NCI-H2227 (cell line): ENCODE measurements at regions not wholly inside any gene's neighbourhood (a gene's known extent, or its start where the extent isn't known, plus 50 kb on each side); places are given as distances from the start of the nearest gene placed in this dataset.

ENCODE experiments used
- DNase-seq: peaks from one replicate; lab custom pipeline; 2025; ENCODE audit not compliant: unreplicated experiment; lab: John Stamatoyannopoulos, UW

DNA sequence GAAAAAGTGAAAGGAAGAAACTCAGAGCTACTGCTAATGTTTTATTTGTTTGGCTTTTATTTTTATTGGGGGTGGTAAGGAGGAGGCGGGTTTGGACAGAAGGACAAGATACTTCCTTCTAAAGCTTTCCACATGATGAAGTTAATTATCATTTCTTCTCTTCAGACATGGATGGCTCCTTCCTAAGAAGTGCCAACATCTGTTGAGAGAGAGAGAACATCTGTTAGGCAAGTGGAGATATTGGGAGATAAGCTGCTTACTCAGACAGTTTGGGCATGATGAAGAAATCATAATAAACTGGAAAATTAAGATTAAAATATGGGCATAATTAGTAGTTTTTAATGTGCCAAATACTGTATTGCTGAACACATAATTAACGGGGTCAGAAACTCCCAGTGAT is 535.7 kb upstream of the INTU start:
- DNase-seq = no peak

DNA sequence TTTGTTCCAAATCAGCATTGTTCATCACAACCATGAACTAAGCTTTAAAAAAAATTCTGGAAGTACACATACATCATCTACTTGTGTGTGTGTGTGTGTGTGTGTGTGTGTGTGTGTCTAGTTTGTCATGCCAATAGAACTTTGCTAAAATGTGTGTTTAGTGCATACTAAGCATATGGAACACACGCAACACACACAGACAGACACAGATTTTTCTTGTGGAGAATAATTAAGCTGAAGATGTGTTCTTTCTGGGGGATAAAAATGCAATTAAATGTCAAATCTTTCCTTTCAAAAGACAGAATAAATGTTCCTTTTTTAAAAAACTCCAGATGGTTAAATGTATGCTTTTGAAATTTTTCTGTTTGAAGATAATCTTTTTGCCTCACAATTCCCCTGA is 530.4 kb upstream of the INTU start:
- DNase-seq = no peak

DNA sequence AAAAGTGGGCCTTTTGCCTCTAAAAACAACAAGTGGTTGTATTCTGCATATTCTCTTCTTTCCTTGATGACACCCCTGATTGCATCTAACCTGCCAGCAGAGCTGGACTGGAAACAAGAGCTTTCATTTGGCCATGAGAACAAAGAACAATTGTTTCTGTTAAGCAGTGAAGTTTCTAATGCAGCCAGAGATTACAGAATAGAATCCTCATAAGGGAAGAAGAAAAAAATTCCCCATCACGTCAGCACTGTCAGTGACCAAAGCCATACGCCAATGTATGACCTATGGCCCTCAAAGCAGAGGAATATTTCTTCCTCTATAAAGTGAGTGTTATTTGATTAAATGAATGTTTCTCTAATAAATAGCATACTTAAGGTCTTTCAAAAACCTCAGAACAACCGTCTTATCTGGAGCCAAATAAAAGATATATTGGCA is 529.1 kb upstream of the INTU start:
- no peak for DNase-seq

DNA sequence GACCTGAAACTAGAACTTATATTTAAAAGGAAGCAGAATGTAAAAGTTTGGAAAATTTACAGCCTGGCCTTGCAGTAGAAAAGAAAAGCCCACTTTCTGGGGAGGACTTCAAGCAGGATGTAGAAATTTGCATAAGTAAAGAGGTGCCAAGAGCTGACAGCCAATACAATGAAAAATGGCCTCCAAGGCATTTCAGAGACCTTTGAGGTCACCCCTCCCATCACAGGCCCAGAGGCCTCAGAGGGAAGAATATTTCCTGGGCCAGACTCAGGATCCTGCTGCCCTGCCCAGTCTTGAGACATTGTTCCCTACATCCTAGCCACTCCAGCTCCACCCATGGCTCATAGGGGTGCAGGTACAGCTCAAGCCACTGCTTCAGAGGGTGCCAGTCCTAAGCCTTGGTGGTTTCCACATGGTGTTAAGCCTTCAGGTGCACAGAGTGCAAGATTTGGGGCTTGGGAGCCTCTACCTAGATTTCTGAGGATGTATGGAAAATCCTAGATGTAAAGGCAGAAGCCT is 518.9 kb upstream of the INTU start:
- DNase-seq = no peak

DNA sequence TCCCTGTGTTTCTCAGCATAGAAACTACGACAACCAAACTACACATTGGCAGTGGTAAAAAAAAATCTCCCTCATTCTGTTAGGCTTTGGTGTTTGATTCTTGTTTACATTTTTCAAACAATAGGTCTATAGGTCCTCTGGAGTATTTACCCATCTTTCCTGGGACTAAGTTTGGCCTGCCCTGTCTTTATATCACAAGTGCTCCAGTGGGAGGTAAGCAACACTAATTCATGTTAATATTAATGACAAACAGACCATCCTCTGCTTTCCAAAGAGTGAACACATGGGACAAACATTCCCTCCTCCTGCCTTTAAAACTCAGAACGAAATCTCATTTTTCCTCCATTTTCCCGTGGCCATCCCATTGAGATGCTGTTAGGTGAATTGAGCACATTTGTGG is 514.1 kb upstream of the INTU start:
- DNase-seq = no peak

DNA sequence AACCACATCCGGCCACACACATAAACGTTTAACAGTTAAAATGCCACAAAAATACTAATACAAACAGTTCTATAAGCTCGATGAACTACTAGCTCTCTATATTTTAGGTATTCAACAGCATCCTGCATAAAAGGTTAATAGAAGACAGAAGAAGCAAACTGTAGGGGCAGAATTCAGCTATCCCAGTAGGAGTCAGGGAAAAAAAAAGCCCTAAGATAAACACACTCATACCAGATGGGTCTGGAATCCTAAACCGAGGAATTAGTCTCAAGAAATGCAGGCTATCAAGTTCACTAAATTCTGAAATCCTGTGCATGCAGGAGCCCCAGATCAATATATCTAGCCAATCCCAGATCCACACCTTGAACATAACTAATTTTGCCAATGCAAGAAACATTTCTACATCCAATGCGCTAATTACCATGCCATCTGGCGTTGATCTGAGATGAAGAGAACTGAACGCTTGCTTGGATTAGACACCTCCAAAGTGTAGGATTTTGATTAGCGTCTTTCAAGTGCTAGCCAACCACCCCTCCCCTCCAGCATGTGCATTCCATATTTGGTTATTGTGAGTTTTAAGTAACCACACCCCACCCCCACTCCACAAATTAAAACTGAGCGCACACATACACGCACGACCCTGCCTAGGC is 512.2 kb upstream of the INTU start:
- no peak for DNase-seq

DNA sequence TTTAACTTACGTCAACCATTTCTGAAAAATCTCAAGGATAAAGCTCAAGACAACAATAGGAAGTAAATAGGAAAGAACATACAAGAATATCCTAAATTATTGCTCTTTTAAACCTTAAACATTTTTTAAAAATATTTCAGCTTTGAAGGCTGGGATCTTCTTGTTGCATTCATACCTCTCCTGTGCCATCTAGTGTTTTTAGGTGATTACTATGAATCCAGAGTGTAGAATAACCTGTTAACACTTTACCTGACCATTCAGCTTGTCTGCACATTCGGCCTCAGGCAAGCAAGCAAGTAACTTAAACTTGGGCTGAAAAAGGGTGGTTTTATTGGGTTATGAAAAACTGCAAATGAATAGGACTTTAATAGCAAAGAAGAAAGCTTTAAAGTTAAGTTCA is 507.8 kb upstream of the INTU start:
- DNase-seq = no peak

DNA sequence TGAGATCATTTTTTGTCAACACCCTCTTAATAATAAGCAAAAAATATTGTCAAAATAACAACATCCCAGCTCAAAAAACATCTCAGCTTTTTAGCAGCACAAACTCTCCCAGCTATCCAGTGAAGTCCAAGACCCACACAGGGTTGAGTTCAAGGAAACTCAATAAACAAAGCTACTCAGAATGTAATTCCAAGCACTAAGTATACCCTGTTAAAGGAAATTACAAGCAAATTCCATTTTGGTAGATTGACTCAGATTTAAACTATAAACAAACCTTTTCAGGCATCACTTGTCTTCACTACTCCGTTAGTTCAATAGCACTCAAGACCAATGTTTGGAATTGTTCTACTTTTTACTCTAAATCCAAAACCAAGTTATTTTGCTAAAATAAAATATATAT is 506.0 kb upstream of the INTU start:
- no peak for DNase-seq

DNA sequence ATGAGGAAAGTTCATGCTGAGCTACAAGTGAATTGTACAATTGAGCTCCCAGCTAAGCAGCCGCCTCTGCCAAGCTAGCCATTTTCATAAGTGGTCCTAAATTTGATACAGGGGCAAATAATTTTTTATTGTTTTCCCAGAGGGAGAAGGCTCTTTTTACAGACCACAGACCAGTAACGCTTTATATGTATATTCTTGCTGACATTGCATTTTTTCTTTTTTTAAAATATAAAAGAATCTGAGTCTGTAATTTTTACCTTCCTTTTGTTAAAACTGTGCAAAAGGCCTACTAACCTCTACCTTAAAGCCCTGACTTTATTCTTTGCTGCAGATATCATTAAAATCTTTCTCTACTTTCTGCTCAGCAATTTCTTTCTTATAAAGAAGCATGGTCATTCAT is 501.2 kb upstream of the INTU start:
- DNase-seq = no peak

DNA sequence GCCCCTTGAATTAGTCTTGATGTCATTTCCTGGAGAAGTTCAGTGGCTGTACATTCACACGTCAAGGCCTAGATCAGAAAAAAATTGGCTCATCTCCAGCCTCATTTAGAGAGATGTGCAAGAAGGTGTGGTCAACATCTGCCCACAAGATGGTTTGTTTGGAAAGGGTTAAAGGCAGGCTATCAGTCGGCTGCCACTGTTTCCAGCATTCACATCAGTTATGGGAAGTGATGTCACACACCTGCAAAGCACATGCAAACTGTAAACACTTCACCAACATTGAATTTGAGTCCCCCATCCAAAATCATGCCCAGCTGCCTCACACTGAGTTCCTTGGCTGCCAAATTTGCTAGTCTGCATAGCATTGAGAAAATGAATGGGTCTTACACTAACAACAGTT is 498.3 kb upstream of the INTU start:
- DNase-seq = no peak

DNA sequence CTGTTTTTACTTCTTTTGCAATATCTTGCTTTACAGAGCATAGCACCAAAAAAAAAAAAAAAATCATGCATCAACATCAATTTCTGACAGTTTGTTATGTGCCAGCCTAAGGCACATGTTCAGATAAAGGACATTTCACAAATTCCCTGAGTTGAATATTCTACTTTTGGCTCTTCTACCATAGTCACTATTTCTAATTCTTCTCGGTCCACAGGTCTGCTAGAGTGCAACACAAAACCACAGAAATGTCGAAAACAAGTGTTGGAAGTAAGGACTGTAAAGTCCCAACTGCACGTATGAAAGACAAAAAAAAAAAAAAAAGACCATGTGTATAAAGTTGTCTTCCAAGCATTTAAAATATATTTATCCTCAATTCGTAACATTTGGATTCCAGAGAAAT is 494.2 kb upstream of the INTU start:
- no peak for DNase-seq

DNA sequence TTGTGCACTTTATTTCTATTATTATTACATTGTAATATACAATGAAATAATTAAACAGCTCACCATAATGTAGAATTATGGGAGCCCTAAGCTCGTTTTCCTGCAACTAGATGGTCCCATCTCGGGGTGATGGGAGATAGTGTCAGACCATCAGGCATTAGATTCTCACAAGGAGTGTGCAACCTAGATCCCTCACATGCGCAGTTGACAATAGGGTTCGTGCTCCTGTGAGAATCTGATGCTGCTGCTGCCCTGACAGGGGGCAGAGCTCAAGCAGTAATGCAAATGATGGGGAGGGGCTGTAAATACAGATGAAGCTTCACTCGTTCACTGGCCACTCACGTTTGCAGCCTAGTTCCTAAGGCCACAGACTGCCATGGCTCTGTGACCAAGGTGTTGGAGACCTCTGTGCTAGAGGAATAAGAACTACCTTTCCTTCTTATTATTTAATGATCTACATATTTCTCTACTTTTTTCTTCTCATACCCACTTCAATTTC is 492.9 kb upstream of the INTU start:
- no peak for DNase-seq

DNA sequence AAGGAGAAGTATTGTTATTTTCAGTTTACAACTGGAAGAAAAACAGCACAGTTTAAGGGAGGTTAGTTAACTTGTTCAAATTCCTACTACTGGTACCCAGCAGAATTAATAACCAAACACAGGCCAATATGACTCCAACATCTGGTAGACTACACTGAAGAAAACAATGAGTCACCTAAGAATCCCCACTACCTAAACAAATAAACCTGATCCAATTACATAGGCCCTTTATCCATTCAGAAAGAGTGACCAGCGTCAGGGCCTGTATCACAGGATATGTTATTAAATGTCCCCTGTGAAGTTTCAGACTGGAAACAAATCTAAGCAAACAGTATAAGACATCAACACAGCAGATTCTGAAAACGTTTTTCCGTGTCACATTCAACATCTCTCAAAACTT is 492.5 kb upstream of the INTU start:
- no peak for DNase-seq

DNA sequence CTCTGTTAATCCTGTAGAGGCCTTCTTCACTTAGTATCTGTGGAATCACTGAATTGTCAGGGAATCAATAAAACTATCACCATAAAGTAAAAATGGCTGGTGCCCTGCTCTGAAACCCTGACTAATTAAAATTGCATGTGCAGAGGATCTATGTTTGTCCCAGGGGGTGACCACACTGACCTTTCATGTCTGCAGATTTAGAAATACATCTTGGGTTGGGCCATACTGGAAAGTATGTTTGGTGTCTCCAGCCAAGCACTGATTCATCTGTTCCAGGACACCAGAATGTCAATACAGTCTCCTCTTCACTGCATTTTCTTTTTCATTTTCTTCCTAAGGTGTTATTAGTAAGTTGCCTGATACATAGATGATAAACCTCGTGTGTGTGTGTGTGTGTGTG is 490.9 kb upstream of the INTU start:
- DNase-seq = no peak

DNA sequence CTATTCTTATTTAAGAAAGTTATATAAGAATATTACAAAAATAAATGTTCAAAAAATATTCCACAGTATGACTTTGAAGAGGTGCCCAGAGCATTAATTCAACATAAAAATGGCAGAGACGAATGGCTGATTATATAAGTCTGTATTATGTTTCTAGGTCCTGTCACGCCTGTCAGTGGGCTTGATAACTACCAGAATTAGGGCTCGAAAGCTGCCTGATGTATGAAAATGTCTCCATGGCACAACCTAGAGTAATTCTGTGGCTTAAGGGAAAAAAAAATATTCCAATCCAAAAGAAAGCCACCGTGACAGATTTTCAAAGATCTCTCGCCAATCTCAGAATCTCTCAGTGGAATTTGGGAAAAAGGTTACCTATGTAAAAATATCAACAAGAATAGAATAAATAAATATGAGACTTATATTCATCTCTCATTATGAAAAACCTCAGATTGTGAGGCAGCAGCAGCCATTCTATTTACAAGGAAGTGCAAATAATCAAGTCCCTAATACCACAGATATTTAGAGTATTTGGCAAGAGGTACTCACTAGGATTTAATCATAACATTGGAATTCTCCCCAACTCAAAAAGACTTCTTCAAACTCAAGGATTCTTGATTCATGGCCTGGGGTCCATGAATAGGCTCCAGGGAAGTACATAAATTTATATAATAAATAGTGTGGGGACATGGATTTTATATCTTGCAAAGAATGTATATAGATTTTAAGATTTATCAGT is 489.1 kb upstream of the INTU start:
- no peak for DNase-seq

DNA sequence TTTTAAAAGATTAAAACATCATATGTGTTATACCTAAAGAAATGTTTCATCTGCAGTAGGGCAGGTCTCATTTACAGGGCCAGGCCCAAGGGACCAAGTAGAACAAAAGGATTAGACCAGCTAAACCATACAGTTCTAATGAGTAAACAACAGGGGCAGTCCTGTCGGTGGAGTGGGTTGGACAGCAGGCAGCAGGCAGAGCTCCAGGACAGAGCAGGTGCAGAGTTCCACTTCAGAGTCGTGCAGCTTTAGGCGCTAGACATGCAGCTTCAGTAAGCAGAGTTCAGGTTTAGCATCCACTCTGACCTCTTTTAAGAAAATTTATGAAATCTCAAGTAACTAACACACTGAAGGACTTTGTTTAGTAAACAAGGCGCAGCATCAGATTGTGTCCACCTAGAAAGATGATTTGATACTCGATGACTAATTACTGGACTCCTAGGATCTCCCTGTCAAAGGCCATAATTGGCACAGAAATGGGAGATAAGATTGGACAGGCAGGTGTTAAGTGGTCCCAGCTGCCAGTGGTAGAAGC is 487.7 kb upstream of the INTU start:
- no peak for DNase-seq

DNA sequence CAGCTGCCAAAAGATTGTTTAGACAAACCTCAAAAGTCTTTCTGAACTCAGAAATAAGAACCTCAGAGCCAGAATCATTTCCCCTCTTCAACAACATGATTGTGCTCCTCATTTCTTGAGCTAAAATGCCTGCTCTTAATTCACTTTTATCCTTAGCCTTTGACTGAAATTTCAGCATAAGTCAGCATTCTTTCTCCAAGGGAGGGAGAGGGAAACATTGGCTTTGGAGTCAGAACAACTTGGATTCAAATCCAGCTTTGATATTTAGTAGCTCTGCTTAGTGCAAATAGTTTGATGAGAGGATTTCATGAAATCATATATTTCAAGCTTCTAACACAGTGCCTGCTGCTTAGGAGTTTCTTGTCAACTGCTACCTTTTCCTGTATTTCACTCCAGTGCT is 484.6 kb upstream of the INTU start:
- no peak for DNase-seq

DNA sequence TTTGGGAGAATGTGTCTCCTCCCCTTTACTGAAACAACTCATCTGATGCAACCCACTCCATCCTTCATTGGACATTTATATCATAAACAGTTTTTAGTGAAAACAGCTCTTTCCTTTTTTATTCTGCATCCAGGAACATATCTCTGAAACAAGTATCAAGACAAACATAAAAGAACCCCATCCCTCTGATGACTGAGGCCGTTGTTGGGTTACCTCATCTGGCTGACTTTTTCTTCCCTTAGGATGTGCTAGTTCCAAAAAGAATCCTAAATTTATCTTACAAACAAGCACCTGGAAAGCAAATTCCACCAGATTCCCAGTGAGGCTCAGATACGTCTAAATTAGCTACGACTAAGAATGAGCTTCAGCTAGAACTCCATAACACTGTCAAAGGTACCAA is 483.7 kb upstream of the INTU start:
- no peak for DNase-seq

DNA sequence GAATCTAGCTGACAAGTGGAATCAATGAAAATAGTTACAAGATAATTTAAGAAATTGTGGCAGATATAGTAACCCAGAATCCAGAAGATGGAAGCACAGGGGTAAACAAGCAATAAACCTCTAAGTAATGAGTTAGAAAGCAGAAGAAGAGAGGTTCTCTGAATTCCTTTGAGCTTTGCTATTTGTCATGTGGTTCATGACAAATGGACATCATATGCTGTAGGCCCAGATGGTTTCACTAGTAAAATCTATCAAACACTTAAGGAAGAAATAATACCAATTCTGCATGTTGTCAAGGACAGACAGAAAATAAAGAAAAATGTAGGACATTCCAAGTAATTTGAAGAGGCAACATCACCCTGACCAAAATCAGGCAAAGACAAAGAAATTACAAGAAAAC is 480.8 kb upstream of the INTU start:
- DNase-seq = no peak

DNA sequence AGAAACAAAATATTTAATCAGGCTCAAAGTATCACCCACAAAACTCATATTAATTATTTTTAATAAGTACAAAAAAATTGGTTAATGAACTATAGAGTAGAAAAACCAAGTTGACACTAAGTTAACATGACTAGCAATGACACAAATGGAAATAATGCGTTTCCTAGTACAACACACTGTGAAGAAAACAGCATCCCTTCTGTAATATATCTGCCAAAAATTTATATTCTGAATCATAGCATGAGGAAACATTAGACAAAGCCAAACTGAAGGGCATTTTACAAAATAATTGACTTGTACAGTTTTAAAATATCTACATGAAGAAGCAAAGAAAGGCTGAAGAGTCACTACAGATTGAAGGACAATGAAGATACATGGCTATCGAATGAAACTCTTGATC is 477.6 kb upstream of the INTU start:
- DNase-seq = no peak

DNA sequence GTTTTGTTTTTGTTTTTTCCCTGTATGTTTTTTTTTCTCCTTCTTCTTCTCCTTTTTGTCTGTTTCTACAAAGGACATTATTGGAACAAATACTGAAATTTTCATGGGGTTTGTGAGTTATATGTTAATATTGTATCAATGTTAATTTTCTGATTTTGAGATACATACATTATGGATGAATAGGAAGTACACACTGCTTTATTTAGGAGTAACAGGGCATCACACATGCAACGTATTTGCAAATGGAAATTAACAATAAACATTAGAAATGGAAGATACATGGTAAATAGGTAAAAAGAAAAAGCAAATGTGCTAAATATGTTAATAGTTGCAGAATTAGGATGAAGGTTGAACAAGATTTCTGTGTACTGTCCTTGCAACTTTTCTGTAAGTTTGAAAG is 477.2 kb upstream of the INTU start:
- DNase-seq = no peak

DNA sequence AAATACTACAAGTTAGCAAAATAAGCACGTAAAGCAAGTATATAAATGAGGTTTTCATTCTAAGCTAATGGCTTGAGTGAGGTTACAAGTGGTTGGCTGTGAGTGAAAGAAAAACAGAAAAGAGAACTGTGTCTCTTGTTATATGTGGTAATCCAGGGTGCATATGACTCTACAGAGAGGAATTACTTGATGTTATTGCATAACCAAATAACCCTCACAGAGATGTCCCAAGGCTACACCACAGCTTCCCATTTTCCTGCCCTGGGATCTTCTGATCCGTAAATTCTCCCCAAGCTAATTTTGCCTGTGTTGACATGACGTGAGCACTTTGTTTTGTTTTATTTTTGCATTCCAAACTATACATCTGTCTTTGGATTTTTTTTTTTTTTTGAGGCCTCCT is 470.0 kb upstream of the INTU start:
- DNase-seq = no peak
